NCI-H226 (cell line): ENCODE measurements at regions not wholly inside any gene's neighbourhood (a gene's known extent, or its start where the extent isn't known, plus 50 kb on each side); places are given as distances from the start of the nearest gene placed in this dataset.

Experiments used
- DNase-seq: peaks from one replicate; pipeline ENCODE4 v3.0.0-alpha.2; 2015

DNA sequence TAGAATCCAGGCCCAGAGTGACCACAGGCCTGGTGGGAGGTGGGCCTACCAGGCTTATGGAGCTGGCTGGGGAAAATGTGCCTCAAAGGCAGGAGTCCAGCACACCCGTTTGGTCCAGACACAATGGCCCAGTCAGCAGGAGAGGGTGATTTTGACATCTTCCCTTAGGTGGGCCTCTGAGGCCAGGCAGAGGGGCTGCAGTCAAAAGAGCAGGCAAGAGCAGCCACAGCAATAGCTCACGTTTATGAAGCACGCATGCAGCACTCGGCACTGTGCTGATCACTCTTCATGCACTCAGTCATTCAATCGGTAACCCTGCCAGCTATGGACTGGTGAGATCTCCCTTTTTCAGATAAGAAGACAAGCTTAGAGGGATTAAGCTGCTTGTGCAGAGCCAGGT lies 146.8 kb downstream of the LRIG2 start:
- no peak for DNase-seq

DNA sequence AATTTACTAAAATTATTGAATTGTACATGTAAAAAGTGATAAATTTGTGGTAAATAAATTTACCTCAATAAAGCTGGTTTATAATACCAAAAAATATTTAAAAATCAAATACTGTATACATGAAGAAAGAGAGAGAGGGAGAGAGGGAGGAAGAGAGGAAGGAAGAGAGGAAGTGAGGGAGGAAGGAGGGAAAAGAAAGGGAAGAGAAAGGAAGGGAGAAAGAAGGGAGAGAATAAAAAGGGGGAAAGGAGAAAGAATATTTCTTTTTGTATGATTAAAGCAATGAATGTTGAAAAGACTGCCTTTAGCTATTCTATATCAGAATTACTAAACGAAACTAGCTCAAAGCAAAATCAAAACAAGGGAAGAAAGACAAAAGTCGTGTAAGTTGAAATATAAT lies 150.0 kb downstream of the LRIG2 start:
- DNase-seq, result no peak

DNA sequence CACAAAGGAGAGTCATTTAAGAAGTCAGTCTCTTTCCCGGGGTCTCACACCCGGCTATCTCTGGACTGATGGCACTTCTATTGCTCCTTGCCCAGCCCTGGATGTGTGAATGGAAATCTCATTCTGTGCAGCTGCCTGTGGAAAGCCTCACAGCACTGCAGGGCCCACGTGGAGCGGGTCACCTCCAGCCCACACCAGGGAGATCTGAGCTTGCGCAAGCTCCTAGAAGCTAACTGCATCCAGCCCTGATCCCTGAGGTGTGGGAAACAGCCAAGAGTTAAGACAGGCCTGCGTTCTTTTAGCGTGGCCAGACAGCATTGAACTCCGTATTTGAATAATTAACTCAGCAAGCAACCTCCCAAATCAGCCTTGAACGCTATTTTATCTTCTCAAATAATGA lies 150.5 kb downstream of the LRIG2 start:
- no peak for DNase-seq

DNA sequence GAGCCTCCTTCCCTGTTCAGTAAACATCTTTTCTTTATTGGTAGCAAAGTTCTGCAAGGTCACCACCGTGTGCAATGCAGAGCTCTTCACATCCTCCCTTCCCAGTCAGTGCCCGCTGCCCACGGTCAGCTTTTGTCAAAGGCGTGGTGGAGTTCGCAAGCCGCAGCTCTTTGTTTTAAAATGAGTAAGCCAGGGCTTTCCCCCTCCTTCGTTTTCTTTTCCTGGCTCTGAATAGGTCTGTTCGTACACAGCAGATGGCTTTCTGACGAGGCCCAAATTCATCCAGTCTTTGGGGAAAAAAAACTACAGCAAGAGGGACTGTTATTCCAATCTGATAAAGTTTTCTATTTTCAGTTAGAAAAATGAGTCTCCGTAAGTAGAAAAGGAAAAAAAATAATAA lies 153.2 kb downstream of the LRIG2 start:
- no peak for DNase-seq

DNA sequence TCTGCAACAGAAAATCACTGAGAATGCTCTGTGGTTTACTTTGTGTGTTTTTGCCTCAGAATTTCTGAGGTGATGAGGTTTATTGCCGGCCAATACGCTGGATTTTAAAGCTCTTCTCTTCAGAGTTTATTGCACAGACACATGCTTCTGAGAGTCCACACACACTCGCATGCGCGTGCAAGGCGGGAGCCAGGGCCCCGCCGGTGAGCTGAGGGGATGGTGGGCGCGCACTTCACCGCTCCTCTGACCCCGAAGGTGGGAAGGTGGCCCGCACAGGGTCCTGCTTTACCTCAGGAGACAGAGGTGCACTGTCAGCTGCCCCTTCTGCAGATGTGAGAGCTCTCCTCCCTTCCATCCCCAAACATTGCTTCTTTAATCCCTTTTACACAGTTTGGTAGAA lies 158.4 kb upstream of the MAGI3 start:
- DNase-seq, result no peak

DNA sequence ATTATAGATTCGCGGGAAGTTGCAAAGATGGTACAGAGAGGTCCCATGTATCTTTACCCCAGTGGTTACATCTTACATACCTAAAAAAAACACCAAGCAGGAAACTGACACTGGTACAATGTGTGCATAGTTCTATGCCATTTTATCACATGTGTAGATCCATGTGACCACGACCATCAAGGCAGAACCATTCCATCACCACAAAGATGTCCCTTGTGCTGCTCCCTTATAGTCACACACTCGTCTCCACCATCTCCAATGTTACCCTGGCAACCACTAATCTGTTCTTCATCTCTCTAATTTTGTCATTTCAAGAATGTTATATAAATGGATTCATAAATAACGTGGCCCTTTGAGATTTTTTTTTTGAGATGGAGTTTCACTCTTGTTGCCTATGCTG lies 156.9 kb upstream of the MAGI3 start:
- no peak for DNase-seq

DNA sequence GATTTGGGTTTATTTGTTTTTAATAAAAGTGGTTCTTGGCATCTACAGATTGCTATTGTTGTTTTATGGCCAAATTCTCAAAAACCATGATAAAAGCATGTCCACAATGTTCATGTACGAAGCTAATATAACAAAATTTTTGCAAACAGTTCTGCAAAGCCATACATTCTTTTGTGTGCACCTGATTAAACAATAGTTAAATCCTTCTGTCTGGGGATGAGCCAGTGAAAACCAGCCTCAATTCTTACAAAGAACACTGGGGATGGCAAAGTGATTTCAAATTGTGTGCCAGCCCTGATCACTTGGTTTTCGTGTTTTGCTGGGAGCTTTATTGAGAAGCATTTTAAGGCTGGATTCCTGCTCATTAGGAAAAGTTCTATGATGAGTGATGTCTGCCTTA lies 149.1 kb upstream of the MAGI3 start:
- DNase-seq, result no peak

DNA sequence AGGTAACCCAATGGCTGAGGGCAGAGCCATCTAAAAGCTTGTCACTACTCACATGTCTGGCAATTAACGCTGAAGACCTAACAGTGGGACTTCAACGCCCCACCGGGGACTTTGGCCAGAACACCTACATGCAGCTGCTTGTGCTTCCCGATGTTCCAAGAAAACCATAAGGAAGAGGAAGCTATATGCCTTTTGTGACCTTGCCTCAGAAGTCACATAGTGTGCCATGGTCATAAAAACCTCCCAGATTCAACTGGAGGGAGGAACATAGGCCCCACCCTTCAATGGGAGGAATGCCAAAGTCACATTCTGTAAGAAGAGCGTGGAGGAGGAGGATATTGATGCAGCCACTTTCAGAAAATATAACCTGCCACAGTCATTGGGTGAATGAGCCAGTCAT lies 147.8 kb upstream of the MAGI3 start:
- DNase-seq, result no peak

DNA sequence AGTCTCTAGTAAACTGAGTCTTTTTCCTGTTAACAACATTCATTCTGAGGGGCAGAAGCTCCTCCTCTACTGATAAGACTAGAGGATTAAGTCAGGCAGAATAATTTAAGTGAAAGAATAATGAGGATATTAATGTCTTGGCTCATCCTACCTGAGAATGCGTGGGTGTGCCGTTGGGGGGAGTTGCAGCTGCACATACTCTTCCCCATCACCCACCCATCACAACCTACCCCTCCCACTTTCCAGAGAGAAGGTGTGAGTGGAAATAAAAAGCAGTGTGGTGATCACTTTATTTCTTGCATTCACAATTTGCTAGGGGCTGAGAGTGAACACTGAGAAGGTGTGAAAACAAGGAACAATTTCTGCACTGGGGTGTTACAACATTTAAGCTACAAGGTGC lies 146.8 kb upstream of the MAGI3 start:
- DNase-seq, result no peak

DNA sequence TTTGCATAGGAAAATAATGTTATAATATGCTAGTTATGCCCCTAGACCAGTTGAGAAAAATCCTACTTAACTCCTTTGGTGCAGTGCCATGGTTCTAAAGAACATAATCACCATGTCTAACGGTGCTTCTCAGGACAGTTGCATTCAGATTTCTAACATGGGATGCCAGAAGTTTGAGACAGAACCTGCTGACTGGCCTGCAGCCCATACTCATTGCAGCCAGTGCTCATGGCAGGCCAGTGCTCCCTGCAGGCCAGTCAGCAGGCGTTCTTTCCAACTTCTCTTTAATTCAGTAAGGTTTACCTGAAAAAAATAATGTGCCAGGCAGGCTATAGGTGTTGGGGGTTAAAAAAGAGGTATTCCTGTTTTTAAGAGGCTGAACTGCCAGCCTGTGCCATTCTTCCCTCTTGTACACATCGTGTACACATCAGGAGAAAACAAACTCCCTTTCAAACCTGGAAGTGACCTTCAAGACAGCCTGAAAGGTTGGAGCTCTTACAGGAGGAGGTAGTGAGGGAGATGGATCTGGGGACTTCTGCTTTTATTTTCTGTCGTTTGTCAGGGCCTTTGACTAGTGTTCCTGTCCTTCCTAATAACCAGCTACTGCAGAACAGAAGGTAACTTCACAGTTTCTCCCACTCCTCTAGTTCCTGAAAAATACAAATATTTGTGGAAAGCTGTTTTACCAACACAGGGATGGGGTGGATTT lies 146.0 kb upstream of the MAGI3 start:
- no peak for DNase-seq

DNA sequence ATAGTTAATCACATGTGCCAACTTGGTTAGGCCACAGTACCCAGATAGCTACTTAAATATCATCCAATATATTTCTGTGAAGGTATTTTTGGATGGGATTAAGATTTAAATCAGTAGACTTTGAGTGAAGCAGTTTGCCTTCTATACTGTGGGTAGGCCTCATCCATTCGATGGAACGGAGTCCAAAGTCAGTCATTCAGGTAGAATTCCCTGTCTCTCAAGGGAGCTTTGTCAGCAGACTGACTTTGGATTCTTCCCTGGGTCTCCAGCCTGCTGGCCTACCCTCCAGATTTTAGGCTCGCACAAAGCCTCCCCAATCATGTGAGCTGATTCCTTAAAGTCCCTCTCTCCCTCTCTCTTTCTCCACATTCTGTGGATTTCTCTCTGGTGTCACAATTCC lies 145.1 kb upstream of the MAGI3 start:
- no peak for DNase-seq

DNA sequence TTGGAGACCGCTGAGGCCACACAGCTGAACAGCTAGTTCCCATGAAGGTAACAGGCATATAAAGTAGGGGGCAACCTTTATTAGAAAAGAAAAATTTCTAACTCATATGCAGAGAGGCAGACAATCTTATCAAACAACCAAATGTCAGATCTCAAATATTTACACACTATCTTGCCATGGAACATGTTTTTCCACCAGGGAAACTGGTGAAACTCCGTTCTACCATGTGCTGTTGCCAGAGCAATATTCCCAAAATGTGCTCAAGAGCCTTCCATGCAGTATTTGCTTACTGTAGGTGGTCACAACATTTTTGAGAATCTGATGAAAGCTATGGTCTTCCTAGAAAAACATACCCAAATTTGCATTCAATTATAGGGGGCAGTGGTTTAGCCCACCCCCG lies 143.4 kb upstream of the MAGI3 start:
- no peak for DNase-seq

DNA sequence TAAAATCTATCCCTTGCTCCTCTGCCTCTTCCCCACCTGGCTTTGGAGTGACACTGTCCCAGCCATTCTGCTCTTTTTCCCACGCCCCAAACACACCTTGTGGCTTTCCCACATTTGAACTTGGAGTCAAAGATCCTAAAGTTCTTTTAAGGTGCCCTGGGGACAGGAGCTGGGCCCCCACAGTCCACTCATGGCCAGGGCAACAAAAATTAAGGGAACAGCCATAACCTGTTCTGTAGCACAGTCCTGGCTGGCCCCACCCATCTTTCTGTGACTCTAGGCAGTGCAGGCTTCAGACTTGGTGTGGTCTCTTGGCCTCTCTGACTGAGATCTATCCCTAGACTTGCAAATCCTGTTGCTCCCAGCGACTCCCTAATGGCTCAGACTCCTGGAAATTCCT lies 143.0 kb upstream of the MAGI3 start:
- no peak for DNase-seq

DNA sequence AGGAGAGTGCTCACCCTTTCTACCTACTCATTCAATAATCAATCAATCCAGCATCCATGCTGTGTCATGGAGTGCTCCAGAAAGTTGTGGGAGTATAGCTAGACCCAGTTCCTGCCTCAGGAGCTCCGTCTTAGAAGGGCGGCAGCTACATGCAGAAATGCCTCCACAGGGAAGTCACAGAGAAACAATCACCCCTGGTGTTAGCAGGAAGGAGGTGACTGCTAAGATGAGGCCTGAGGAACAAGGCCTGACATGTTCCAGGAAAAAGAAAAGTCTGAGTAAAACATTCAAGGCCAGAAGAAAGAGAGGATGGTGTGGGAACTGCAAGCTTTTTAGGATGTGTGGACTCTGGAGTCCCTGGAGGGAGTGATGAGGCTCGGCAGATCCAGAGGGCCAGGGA lies 142.5 kb upstream of the MAGI3 start:
- no peak for DNase-seq

DNA sequence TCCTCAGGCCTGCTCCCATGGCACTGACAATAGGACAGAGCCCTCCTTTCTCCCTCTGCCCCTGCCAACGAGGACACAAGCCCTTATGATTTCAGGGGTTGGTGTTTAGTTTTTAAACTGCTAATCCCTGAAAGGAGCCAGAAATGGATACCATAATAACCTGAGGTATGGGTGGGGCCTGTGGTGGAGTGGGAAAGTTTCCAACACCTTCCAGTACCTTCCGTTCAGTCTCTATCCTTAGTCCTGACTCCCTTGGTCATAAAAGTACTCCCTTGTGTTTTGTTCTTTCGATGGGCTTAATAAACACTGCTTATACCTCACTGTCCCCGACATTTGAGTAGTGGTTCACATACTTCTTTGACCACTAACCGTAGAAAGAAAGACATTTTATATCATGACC lies 141.8 kb upstream of the MAGI3 start:
- DNase-seq, result no peak

DNA sequence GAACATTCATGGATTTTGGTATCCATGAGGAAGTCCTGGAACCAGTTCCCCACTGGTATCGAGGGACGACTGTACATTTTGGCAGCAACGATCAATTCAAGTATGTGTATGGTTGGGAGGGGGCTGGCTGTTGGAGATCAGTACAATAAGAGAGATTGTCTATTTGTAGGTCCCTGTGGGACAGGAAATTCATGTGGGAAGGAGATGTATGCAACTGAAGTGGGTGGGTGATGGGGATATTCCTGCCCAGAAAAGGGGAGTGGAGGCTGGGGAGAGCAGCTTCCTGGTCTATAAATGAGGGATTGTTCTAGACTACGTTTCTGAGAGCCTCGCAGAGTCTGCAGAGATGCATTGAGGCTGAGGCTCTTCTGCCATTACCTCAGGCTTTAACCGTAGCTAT lies 140.2 kb upstream of the MAGI3 start:
- DNase-seq, result no peak

DNA sequence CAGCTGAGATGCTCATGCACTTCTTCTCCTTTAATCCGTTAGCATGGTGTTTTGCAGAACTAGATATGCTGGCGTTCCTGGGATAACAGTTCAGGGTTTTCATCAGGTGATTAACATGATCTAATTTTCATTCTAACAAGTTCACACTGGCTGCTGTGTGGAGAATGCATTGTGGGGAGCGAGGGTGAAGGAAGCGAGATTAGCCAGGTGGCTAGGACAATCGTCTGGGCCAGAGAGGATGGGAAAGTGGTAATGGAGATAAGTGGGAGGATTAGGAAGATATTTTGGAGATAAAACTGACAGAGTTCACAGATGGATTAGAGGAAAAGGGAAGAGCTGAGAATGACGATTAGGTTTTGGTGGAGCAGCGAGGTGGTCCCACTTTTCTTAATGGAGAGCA lies 138.1 kb upstream of the MAGI3 start:
- DNase-seq, result no peak

DNA sequence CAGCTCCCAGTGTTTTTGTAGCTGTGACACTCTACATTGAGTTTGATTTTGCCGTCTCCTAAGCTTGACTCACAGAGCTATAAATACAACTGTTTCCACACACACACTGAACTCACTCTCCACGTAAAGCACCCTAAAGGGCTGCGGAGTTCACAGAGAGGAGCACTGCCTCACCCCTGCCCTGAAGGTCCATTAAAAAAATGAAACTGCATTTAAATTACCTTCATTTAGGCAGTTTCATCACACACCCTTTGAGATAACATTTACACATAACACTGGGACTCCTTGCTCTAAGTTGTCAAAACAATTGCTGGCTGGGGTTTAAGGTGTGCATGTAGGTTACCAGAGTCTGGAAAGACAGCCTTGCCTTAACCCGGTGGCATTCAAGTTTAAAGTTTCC lies 137.1 kb upstream of the MAGI3 start:
- DNase-seq, result no peak

DNA sequence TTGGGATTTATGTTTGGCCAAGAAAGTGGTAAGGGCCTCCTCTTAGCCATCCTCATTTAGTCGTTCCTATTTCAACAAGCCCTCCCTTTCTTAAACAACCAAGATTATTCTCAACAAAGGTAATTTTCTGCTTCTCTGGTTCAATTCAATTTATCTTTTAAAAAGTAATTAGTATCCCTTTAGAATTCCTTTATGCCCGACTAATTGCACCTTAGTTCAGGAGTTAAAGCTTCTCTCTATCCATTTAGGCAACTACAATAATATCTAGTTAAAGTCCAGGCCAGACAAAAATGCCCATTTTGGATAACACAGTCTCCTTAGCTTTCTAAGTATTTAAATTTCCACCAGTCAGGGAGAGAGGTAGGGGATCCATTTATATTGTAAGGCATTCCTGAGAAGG lies 136.7 kb upstream of the MAGI3 start:
- DNase-seq, result no peak

DNA sequence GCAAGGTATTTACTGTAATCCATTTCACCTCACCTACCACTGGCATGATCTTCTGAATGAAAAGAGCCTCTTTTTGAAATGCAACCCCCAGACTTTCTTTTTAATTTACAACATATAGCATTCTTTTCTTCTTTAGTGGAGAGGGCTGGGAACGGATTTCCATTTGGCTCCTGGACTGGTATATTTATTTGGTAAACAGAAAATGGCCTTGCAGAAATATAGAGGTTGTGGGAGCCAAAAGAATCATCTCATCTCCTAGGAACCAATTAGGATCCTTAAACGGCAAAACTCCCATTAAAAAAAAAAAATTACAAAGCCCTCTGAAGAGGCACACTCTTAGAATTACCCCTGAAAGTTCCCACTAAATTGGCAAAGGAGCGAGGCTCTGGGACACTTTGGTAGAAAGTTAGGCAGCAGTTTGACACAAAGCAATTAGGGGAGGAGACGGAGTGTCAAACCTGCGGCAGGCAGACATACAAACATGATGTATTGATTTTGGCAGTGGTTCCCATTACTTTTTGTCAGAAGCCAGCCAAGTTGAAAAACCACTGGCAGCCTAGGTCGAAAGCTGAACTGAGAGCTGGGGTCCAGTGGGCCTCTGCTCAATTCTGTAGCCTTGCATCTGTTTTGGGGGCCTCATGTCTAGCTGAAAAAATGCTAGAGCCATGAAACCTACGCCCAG lies 135.1 kb upstream of the MAGI3 start:
- no peak for DNase-seq

DNA sequence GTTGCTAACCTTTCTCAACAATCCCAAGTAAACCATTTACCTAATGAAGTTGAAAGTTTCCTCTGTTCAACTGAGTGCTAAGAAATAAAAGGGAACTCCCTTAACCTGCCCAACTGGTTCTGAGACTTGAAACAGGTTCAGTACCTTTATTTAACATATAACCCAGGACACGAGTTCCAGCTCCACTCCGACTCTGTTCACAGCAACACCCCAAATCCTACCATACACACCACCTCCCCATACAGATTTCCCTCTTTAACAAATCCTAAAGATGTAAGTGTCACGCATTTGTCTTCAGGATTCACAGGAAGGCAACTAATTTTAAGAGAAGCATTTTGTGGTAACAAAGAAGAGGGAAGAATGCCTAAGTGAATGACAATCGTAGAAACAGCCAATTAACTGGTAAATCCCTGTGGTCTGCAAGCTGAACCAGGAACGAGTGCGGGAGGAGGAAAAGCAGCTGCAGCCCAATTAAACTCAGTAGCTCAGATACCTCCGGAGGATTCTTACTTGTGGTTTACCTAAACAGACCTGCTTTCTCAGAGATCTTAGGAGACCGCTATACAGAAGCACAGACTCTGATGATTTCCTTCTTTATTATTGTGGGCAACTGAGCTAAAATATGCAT lies 134.5 kb upstream of the MAGI3 start:
- DNase-seq, result no peak

DNA sequence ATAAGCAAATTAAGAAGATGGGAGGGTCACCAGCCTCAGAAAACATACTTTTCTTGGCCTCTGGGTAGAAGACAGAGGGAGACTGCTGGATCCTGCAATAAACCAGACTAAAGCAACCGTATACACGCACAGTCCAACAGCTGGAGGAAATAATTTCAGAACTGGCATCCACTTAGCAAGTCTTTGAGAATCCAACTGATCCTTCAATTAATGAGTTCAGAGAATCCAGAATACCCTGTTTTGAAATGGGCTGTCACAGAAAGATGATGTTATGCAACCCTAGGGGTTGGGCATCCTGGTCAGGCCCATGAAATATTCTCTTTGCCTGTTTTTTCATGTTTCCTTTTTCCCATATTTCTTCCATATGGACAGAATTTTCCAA lies 134.0 kb upstream of the MAGI3 start:
- DNase-seq, result no peak

DNA sequence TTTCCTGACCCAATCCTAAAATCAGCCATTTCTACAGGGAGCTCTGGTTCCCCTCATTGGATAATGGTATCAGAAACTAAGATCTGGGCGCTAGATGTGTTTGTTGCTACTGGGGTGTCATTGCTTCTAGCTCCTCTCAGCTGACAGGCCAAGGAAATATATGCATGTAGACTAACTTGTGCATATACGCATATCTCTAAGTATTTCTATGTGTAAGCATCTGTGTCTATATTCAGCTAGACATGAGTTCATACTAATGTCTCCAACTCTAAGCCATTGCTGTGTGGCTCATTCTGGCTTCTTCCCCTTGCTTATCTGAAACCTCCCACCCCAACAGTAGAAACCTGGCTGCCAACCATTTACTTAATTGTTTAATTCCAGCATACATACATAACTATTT lies 130.3 kb upstream of the MAGI3 start:
- no peak for DNase-seq

DNA sequence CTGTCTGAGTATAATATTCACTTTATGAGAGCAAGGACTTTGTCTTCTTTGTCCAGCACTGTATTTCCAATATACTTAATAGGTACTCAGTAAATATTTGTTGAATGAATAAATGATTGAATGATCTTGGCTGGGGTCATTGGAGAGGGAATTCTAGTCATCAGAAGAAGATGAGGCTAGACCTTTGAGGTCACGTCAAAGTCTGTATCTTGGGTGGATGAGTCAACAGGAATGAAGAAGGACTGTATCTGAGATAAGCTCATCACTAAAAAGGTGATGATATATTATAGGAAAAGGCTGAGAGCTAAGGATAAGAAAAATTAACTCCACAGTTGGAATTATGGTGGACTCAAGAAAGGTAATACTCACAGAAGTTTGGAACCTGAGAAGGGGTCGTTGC lies 125.1 kb upstream of the MAGI3 start:
- DNase-seq, result no peak

DNA sequence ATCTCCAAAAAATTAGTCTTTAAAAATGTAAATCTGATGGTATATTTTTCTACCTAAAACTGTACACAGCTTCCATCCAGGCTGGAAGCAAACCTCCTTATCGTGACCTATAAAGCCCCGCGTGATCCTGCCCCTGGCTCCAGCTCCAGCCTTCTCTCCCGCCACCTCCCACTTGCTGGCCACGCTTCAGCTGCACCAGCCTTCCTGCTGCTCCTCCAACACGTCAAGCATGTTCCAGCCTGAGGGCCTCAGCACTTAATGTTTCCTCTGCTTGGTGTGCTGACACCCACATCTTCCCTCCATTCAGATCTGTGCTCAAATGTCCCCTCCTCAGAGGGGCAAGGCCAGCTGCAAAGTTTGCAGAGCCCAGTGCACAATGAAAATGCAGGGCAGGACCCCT lies 123.5 kb upstream of the MAGI3 start:
- no peak for DNase-seq
